ENCODE measurements at regions not wholly inside any gene's neighbourhood (a gene's known extent, or its start where the extent isn't known, plus 50 kb on each side); places are given as distances from the start of the nearest gene placed in this dataset.

DNA sequence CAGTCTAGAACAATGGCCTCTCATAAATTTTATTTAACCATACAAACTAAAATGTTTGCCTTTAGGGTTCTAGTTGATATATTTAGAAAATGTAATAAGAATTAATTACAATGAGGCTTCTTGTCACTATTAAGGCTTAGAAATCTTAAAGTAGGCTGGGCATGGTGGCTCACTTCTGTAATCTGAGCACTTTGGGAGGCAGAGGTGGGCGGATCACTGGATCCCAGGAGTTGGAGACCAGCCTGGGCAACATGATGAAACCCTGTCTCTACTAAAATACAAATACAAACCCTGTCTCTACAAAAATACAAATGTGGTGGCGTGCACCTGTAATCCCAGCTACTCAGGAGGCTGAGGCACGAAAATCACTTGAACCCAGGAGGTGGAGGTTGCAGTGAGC is 99.0 kb upstream of the ADGRF1 start:
- Mint-ChIP-seq H3K9me3 (no peaks in the 10 kb centered on the region), H3K27me3 (peaks cover 2% of the 10 kb centered on the region), H3K27ac (no peak overlapping the region), H3K4me3 (no peak overlapping the region), H3K4me1 (no peaks in the 10 kb centered on the region), H3K36me3 (ENCODE audit: low read depth) (no peaks in the 10 kb centered on the region)
- DNase-seq: no peak
- TF ChIP-seq, protein P1, sequence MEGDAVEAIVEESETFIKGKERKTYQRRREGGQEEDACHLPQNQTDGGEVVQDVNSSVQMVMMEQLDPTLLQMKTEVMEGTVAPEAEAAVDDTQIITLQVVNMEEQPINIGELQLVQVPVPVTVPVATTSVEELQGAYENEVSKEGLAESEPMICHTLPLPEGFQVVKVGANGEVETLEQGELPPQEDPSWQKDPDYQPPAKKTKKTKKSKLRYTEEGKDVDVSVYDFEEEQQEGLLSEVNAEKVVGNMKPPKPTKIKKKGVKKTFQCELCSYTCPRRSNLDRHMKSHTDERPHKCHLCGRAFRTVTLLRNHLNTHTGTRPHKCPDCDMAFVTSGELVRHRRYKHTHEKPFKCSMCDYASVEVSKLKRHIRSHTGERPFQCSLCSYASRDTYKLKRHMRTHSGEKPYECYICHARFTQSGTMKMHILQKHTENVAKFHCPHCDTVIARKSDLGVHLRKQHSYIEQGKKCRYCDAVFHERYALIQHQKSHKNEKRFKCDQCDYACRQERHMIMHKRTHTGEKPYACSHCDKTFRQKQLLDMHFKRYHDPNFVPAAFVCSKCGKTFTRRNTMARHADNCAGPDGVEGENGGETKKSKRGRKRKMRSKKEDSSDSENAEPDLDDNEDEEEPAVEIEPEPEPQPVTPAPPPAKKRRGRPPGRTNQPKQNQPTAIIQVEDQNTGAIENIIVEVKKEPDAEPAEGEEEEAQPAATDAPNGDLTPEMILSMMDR (IDR thresholded peaks at IDR 0.05): no peak
- intact Hi-C loops (cut with micrococcal nuclease): no loop called here
- CTCF ChIA-PET: no interaction called here
- no peak for ATAC-seq (ENCODE audit: low read depth)
- POLR2A ChIA-PET: no interaction called here

GRCh38 chr6:47138046-47138445 is 95.9 kb upstream of the ADGRF1 start:
- TF ChIP-seq, protein P1 (IDR thresholded peaks at IDR 0.05): no peak
- CTCF ChIA-PET: no interaction called here
- Mint-ChIP-seq H3K9me3 (no peaks in the 10 kb centered on the region), H3K27me3 (peaks cover 3% of the 10 kb centered on the region), H3K27ac (no peak overlapping the region), H3K4me1 (no peaks in the 10 kb centered on the region), H3K4me3 (no peak overlapping the region), H3K36me3 (ENCODE audit: low read depth) (no peaks in the 10 kb centered on the region)
- intact Hi-C loops (cut with micrococcal nuclease): no loop called here
- ATAC-seq (ENCODE audit: low read depth) (no peak), DNase-seq (no peak)
- POLR2A ChIA-PET: no interaction called here

DNA sequence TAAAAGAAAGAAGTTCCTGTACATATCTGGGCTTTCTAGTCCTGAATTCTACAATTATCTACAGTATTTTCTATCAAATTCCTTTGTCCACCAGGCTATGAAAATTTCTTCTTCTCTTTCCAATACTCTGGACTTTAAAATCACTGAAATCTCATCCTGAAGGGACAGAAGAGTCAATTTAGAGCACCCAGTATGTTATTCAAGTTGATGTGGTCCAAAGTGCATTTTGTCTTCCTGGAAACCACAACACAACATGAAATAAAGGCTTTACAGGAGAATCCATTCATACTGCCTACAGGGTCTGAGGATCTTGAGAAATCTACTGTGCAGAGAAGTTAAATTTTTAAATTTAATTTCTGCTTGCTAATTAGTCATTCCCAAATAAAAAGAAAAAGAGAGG is 94.9 kb upstream of the ADGRF1 start:
- POLR2A ChIA-PET: no interaction called here
- ATAC-seq (ENCODE audit: low read depth): no peak
- TF ChIP-seq, protein P1 (IDR thresholded peaks at IDR 0.05): no peak
- no peaks in the 10 kb centered on the region for H3K36me3 Mint-ChIP-seq (ENCODE audit: low read depth)
- no peak overlapping the region for H3K4me3 Mint-ChIP-seq
- CTCF ChIA-PET: no interaction called here
- peaks cover 6% of the 10 kb centered on the region for H3K27me3 Mint-ChIP-seq
- H3K4me1 Mint-ChIP-seq: no peaks in the 10 kb centered on the region
- no peak for DNase-seq
- intact Hi-C loops (cut with micrococcal nuclease): no loop called here
- no peak overlapping the region for H3K27ac Mint-ChIP-seq
- H3K9me3 Mint-ChIP-seq: no peaks in the 10 kb centered on the region

DNA sequence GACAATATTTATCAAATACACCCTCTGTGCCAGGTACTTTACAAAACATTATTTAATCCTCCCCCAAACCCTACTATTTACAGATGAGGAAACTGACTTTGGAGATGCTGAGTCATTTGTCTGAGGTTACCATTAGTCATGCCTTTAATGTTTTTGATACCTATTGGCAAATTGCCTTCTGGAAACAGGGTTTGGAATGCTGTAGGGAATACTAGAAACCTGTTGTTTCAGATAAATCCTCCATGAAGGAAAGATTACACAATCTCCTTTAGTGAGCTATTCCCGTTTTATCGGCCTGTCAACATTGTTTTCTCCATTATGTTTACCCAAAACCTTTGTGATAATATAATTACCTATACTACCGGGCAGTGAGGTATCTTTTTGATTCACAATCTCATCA is 93.6 kb upstream of the ADGRF1 start:
- no peak for DNase-seq
- H3K27ac Mint-ChIP-seq: no peak overlapping the region
- CTCF ChIA-PET: no interaction called here

DNA sequence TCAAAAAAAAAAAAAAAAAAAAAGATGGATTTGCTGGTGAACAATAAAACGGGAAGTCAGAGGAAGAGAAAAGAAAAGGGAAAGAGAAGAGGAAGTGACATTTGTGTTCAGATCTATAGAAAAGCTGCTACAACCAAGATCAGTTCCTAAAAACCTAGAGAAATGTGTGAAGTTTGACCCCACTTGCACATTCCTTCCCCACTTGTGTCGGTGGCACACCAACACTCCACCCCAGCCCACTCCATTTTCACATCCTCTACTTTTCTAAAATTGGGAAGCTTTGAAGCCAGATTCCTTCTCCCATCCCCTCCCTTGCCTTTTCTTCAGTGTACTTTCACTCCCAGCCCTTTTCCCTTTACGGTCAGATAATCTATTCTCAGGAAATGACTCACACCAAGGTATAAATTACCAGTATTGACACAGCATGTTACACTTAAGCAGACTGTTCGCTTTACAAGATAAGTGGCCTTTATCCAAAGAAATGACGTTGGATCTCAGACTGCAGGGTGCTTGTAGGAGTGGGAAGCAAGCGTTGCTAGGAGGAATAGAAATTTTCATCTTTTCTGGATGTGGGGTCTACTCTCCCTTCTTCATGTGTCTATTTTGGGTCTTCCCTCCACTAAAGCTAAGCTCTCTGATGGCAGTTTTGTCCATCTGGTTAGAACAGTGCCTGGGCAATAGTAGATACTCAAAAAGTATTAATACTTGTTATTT is 92.5 kb upstream of the ADGRF1 start:
- no peaks in the 10 kb centered on the region for H3K4me1 Mint-ChIP-seq
- DNase-seq (no peak), ATAC-seq (ENCODE audit: low read depth) (no peak)
- no peaks in the 10 kb centered on the region for H3K9me3 Mint-ChIP-seq
- H3K4me3 Mint-ChIP-seq: no peak overlapping the region
- no peaks in the 10 kb centered on the region for H3K36me3 Mint-ChIP-seq (ENCODE audit: low read depth)
- no peak overlapping the region for H3K27ac Mint-ChIP-seq
- CTCF ChIA-PET: no interaction called here
- TF ChIP-seq, protein P1 (IDR thresholded peaks at IDR 0.05): no peak
- POLR2A ChIA-PET: no interaction called here
- peaks cover 11% of the 10 kb centered on the region for H3K27me3 Mint-ChIP-seq
- intact Hi-C loops (cut with micrococcal nuclease): no loop called here

More for the DNA sequence above, 93.6 kb upstream of the ADGRF1 start:
- Mint-ChIP-seq H3K4me1 (no peaks in the 10 kb centered on the region), H3K27me3 (peaks cover 11% of the 10 kb centered on the region), H3K4me3 (no peak overlapping the region), H3K36me3 (ENCODE audit: low read depth) (no peaks in the 10 kb centered on the region), H3K9me3 (no peaks in the 10 kb centered on the region)
- POLR2A ChIA-PET: no interaction called here
- intact Hi-C loops (cut with micrococcal nuclease): no loop called here
- TF ChIP-seq, protein P1 (IDR thresholded peaks at IDR 0.05): no peak
- no peak for ATAC-seq (ENCODE audit: low read depth)

Data from activated B cell treated with CpG ODN at 0.5 μM for 24 hours (primary cell).